ENCODE measurements at regions not wholly inside any gene's neighbourhood (a gene's known extent, or its start where the extent isn't known, plus 50 kb on each side); places are given as distances from the start of the nearest gene placed in this dataset.

- TF ChIP-seq ZBTB1 (tag by site-specific recombination; IDR thresholded peaks at IDR 0.05) (no peak), ZNF639 (tag by site-specific recombination; IDR thresholded peaks at IDR 0.05) (no peak), CTCF (tag by site-specific recombination; IDR thresholded peaks at IDR 0.05) (no peak), ZBTB11 (tag by site-specific recombination; conservative IDR thresholded peaks at IDR 0.05; ENCODE audit: low read depth) (no peak), ATF2 (tag by site-specific recombination; IDR thresholded peaks at IDR 0.05; ENCODE audit: low read depth) (no peak), ZNF394 (tag by site-specific recombination; IDR thresholded peaks at IDR 0.05; ENCODE audit: borderline replicate concordance) (no peak), ZNF26 (tag by site-specific recombination; IDR thresholded peaks at IDR 0.05) (no peak), ZNF37A (tag by site-specific recombination; IDR thresholded peaks at IDR 0.05) (no peak)
Measured at GRCh38 chr2:122000556-122001340, 245.3 kb downstream of the TSN start.
